Liver (tissue), 8 donors: ENCODE measurements at regions not wholly inside any gene's neighbourhood (a gene's known extent, or its start where the extent isn't known, plus 50 kb on each side); places are given as distances from the start of the nearest gene placed in this dataset.

Source experiments
- DNase-seq: peaks from one replicate; pipeline ENCODE4 v3.0.0-alpha.2; 2017; ENCODE audit warnings: low spot score
- H3K27ac ChIP-seq, 2 donors: one replicate each; pipeline ENCODE4 v1.7.0; 2013; ENCODE audit warnings: inconsistent platforms in 2 of 2, low read length in 2 of 2, control low read depth in 1 of 2, low read depth in 1 of 2, mild to moderate bottlenecking in 1 of 2
- H3K27me3 ChIP-seq, 4 donors: one replicate each; pipeline versions ENCODE4 v1.6.1 to v1.7.0; 2013; ENCODE audit warnings: low read length in 3 of 4, inconsistent platforms in 1 of 4, mild to moderate bottlenecking in 1 of 4, moderate library complexity in 1 of 4; ENCODE audit not compliant: control insufficient read depth in 4 of 4, insufficient read depth in 4 of 4
- H3K36me3 ChIP-seq, 4 donors: one replicate each; pipeline versions ENCODE4 v1.6.1 to v1.7.0; 2013; ENCODE audit warnings: low read length in 3 of 4, mild to moderate bottlenecking in 3 of 4, low read depth in 1 of 4, moderate library complexity in 1 of 4; ENCODE audit not compliant: control insufficient read depth in 4 of 4, insufficient read depth in 3 of 4
- H3K4me1 ChIP-seq, 4 donors: one replicate each; pipeline versions ENCODE4 v1.6.1 to v1.7.0; 2013; ENCODE audit warnings: low read length in 3 of 4, mild to moderate bottlenecking in 3 of 4, moderate library complexity in 1 of 4; ENCODE audit not compliant: control insufficient read depth in 4 of 4, insufficient read depth in 4 of 4
- H3K4me3 ChIP-seq, 3 donors: one replicate each; pipeline versions ENCODE4 v1.6.1 to v1.7.0; 2013; ENCODE audit warnings: low read length in 3 of 3, control low read depth in 1 of 3, low read depth in 1 of 3, mild to moderate bottlenecking in 1 of 3
- H3K9ac ChIP-seq, 2 donors: one replicate each; pipeline ENCODE4 v1.7.0; 2013; ENCODE audit warnings: low read length in 2 of 2, mild to moderate bottlenecking in 2 of 2, moderate library complexity in 2 of 2, control low read depth in 1 of 2, low read depth in 1 of 2
- H3K9me3 ChIP-seq, 4 donors: one replicate each; pipeline versions ENCODE4 v1.6.1 to v1.7.0; 2013; ENCODE audit warnings: low read length in 3 of 4; ENCODE audit not compliant: control insufficient read depth in 4 of 4
- CTCF ChIP-seq: fragments of 150-350 bp; IDR thresholded peaks from 2 replicates; pipeline ENCODE4 v1.5.1; 2017; ENCODE audit warnings: improper control_type of control experiment, low read depth, low read length; ENCODE audit not compliant: missing input control
- EGR1 ChIP-seq, 2 donors: IDR thresholded peaks; 2 replicates each; pipeline ENCODE4 v1.6.1; 2016 to 2018; ENCODE audit warnings: antibody characterized with exemption in 2 of 2, low read depth in 2 of 2
- FOXA1 ChIP-seq: IDR thresholded peaks from 2 replicates; pipeline ENCODE4 v1.6.1; 2016; ENCODE audit warnings: antibody characterized with exemption
- GABPA ChIP-seq, 2 donors: IDR thresholded peaks in 1 of 2; conservative IDR thresholded peaks in 1 of 2; 2 replicates each; pipeline ENCODE4 v1.6.1; 2016; ENCODE audit warnings: antibody characterized with exemption in 2 of 2, mild to moderate bottlenecking in 1 of 2, moderate library complexity in 1 of 2
- HNF4G ChIP-seq: IDR thresholded peaks from 2 replicates; pipeline ENCODE4 v1.6.1; 2016; ENCODE audit warnings: antibody characterized with exemption
- JUND ChIP-seq, 2 donors: IDR thresholded peaks; 2 replicates each; pipeline ENCODE4 v1.6.1; 2016; ENCODE audit warnings: antibody characterized with exemption in 2 of 2
- MAX ChIP-seq: IDR thresholded peaks from 2 replicates; pipeline ENCODE4 v1.6.1; 2016; ENCODE audit warnings: antibody characterized with exemption
- RAD21 ChIP-seq, 2 donors: IDR thresholded peaks; 2 replicates each; pipeline ENCODE4 v1.6.1; 2016; ENCODE audit warnings: antibody characterized with exemption in 2 of 2, mild to moderate bottlenecking in 2 of 2
- REST ChIP-seq: IDR thresholded peaks from 2 replicates; pipeline ENCODE4 v1.6.1; 2016; ENCODE audit warnings: antibody characterized with exemption, mild to moderate bottlenecking
- TAF1 ChIP-seq: conservative IDR thresholded peaks from 2 replicates; pipeline ENCODE4 v1.6.1; 2016; ENCODE audit warnings: antibody characterized with exemption, mild to moderate bottlenecking
- ZBTB33 ChIP-seq: IDR thresholded peaks from 2 replicates; pipeline ENCODE4 v1.6.1; 2016; ENCODE audit warnings: antibody characterized with exemption
- WGBS: extraction: QIAGEN DNeasy Blood & Tissue Kit; methylation state at CpG from one replicate; pipeline ENCODE4 v1.1.7; 2013; 5-methylcytosine and 5-hydroxymethylcytosine counted together
- donor health status: healthy.
- donor health status: healthy.
- donor health status: healthy.
- donor health status: healthy.
- donor health status: healthy.

GRCh38 chr6:68313911-68314310 lies 321.2 kb upstream of the ADGRB3 start:
- Histone ChIP-seq H3K27ac (no peak overlapping the region), H3K27me3 (no peaks in the 10 kb centered on the region), H3K4me3 (no peak overlapping the region), H3K4me1 (no peaks in the 10 kb centered on the region), H3K36me3 (no peaks in the 10 kb centered on the region), H3K9ac (no peak overlapping the region), H3K9me3 (no peaks in the 10 kb centered on the region)
- 56% methylated on average over 1 of the region's 1 CpG for WGBS
- peak in 1 of 2 donors; percentile 29 for TF ChIP-seq RAD21 (IDR thresholded peaks at IDR 0.05)
- no peak for TF ChIP-seq HNF4G
- TF ChIP-seq CTCF: peak; percentile 15
- DNase-seq: no peak

GRCh38 chr6:68307301-68307700 lies 327.8 kb upstream of the ADGRB3 start:
- Histone ChIP-seq H3K4me3 (no peak overlapping the region), H3K27ac (no peak overlapping the region), H3K27me3 (no peaks in the 10 kb centered on the region), H3K4me1 (no peaks in the 10 kb centered on the region), H3K9me3 (no peaks in the 10 kb centered on the region), H3K36me3 (no peaks in the 10 kb centered on the region), H3K9ac (no peak overlapping the region)
- WGBS: 61% methylated on average over 1 of the region's 1 CpG
- TF ChIP-seq REST: no peak
- TF ChIP-seq GABPA (IDR thresholded peaks at IDR 0.05 in 1 of 2, conservative IDR thresholded peaks at IDR 0.05 in 1 of 2): no peak
- no peak for TF ChIP-seq TAF1
- TF ChIP-seq FOXA1: no peak
- TF ChIP-seq CTCF: no peak
- no peak for DNase-seq

GRCh38 chr6:68296126-68296525 lies 339.0 kb upstream of the ADGRB3 start:
- no peak overlapping the region for H3K4me3 ChIP-seq
- DNase-seq: no peak
- no peak overlapping the region for H3K27ac ChIP-seq
- H3K9ac ChIP-seq: no peak overlapping the region
- no peaks in the 10 kb centered on the region for H3K36me3 ChIP-seq
- peaks cover 0 to 2% (median 0%) of the 10 kb centered on the region in 4 donors for H3K9me3 ChIP-seq
- H3K27me3 ChIP-seq: no peaks in the 10 kb centered on the region
- no peaks in the 10 kb centered on the region for H3K4me1 ChIP-seq
- TF ChIP-seq REST (no peak), MAX (no peak), ZBTB33 (no peak), JUND (IDR thresholded peaks at IDR 0.05) (no peak), TAF1 (no peak), HNF4G (no peak), EGR1 (IDR thresholded peaks at IDR 0.05; ENCODE audit: low read depth in 2 of 2) (no peak)
